SK-N-SH (cell line): ENCODE measurements at regions not wholly inside any gene's neighbourhood (a gene's known extent, or its start where the extent isn't known, plus 50 kb on each side); places are given as distances from the start of the nearest gene placed in this dataset.

Experiments used
- CTCF ChIA-PET: fragments of 300-600, 350-600 bp; formaldehyde crosslinking; extraction: SDS; loops from one replicate; lab custom pipeline; 2021; lab: Yijun Ruan, JAX
- POLR2A ChIA-PET: fragments of 350-600 bp; sonication (Branson Sonifier 250); formaldehyde crosslinking; extraction: SDS; loops from one replicate; lab custom pipeline; 2020; ENCODE audit warnings: antibody characterized with exemption, inconsistent platforms; lab: Yijun Ruan, JAX
- DNase-seq: peaks from one replicate; pipeline ENCODE4 v3.0.0; 2012
- H2AFZ ChIP-seq: fragments of 200-600 bp; sonication (generic); 2 replicates; pipeline ENCODE4 v1.8.1; 2016; ENCODE audit warnings: antibody characterized with exemption, mild to moderate bottlenecking, low read depth
- H3F3A ChIP-seq: fragments of 200-600 bp; sonication (generic); replicated peaks from 2 replicates; pipeline ENCODE3; 2016; ENCODE audit warnings: antibody characterized with exemption, mild to moderate bottlenecking; ENCODE audit not compliant: insufficient read depth
- H3K27ac ChIP-seq, 2 experiments: fragments of 200-500 bp in 1 of 2; fragments of 200-600 bp in 1 of 2; sonication (Bioruptor generic) in 1 of 2; sonication (generic), shearing (Covaris generic) in 1 of 2; 2 replicates each; pipeline versions ENCODE4 v1.5.1 to v1.6.1; 2014 to 2016; ENCODE audit warnings: low read depth in 2 of 2, inconsistent platforms in 1 of 2, low read length in 1 of 2, mild to moderate bottlenecking in 1 of 2, mixed read lengths in 1 of 2
- H3K27me3 ChIP-seq: fragments of 200-600 bp; sonication (generic), shearing (Covaris generic); 2 replicates; pipeline ENCODE4 v1.6.1; 2016; ENCODE audit warnings: mixed run types; ENCODE audit not compliant: insufficient read depth
- H3K36me3 ChIP-seq, 2 experiments: fragments of 200-500 bp in 1 of 2; fragments of 200-600 bp in 1 of 2; sonication (Bioruptor generic) in 1 of 2; sonication (generic) in 1 of 2; replicated peaks in 1 of 2; 2 replicates each; pipeline versions ENCODE3 to v1.5.1; 2014 to 2016; ENCODE audit warnings: low read length in 1 of 2, mild to moderate bottlenecking in 1 of 2; ENCODE audit not compliant: insufficient read depth in 2 of 2, control insufficient read depth in 1 of 2
- H3K4me1 ChIP-seq, 2 experiments: fragments of 200-500 bp in 1 of 2; fragments of 200-600 bp in 1 of 2; sonication (Bioruptor generic) in 1 of 2; sonication (generic), shearing (Covaris generic) in 1 of 2; 2 replicates each; pipeline versions ENCODE4 v1.5.1 to v1.6.1; 2014 to 2016; ENCODE audit warnings: low read depth in 1 of 2, low read length in 1 of 2, mixed run types in 1 of 2; ENCODE audit not compliant: insufficient read depth in 2 of 2, control insufficient read depth in 1 of 2
- H3K4me2 ChIP-seq: fragments of 200-600 bp; sonication (generic), shearing (Covaris generic); 2 replicates; pipeline ENCODE4 v1.6.1; 2017; ENCODE audit warnings: mixed run types
- H3K4me3 ChIP-seq, 2 experiments: fragments of 200-500 bp in 1 of 2; fragments of 200-600 bp in 1 of 2; sonication (Bioruptor generic) in 1 of 2; sonication (generic), shearing (Covaris generic) in 1 of 2; 2 replicates each; pipeline versions ENCODE4 v1.5.1 to v1.8.1; 2014 to 2016; ENCODE audit warnings: low read depth in 2 of 2, inconsistent platforms in 1 of 2, low read length in 1 of 2, mild to moderate bottlenecking in 1 of 2, mixed read lengths in 1 of 2, moderate library complexity in 1 of 2
- H3K79me2 ChIP-seq: fragments of 200-600 bp; sonication (generic); 2 replicates; pipeline ENCODE4 v1.8.1; 2017; ENCODE audit warnings: mild to moderate bottlenecking; ENCODE audit not compliant: insufficient read depth
- H3K9ac ChIP-seq: fragments of 200-600 bp; sonication (generic); 2 replicates; pipeline ENCODE4 v1.6.1; 2017; ENCODE audit warnings: mixed run types
- H3K9me2 ChIP-seq: fragments of 200-600 bp; sonication (generic); 2 replicates; pipeline ENCODE4 v1.6.1; 2017; ENCODE audit warnings: mixed run types
- H3K9me3 ChIP-seq: fragments of 200-600 bp; sonication (generic); 2 replicates; pipeline ENCODE4 v1.6.1; 2017; ENCODE audit warnings: mixed run types, mild to moderate bottlenecking, moderate library complexity
- H4K20me1 ChIP-seq: fragments of 200-600 bp; sonication (generic); 2 replicates; pipeline ENCODE4 v1.6.1; 2017; ENCODE audit warnings: mild to moderate bottlenecking, mixed run types; ENCODE audit not compliant: insufficient read depth
- EP300 ChIP-seq, 2 experiments: IDR thresholded peaks; 2 replicates each; pipeline versions ENCODE4 v1.4.0 to v1.6.1; 2012; ENCODE audit warnings: borderline replicate concordance in 1 of 2, low read depth in 1 of 2, low read length in 1 of 2
- GATA2 ChIP-seq: sonication (generic); formaldehyde crosslinking; IDR thresholded peaks from 2 replicates; pipeline ENCODE4 v1.5.0; 2020; ENCODE audit warnings: mild to moderate bottlenecking, missing genetic modification reagents
- JUND ChIP-seq: IDR thresholded peaks from 2 replicates; pipeline ENCODE4 v1.4.0; 2012
- NRF1 ChIP-seq: IDR thresholded peaks from 2 replicates; pipeline ENCODE4 v1.6.1; 2012; ENCODE audit warnings: low read depth, mild to moderate bottlenecking, low read length
- RFX5 ChIP-seq: IDR thresholded peaks from 2 replicates; pipeline ENCODE4 v1.6.1; 2012; ENCODE audit warnings: mild to moderate bottlenecking, improper control_type of control experiment, low read length
- RXRA ChIP-seq: IDR thresholded peaks from 2 replicates; pipeline ENCODE4 v1.4.0; 2012; ENCODE audit warnings: low read depth, mild to moderate bottlenecking, borderline replicate concordance
- SIN3A ChIP-seq: IDR thresholded peaks from 2 replicates; pipeline ENCODE4 v1.6.1; 2012; ENCODE audit warnings: low read depth, mild to moderate bottlenecking, low read length, moderate library complexity, borderline replicate concordance
- TEAD4 ChIP-seq: IDR thresholded peaks from 2 replicates; pipeline ENCODE4 v1.4.0; 2012; ENCODE audit warnings: mild to moderate bottlenecking, borderline replicate concordance; ENCODE audit not compliant: insufficient read depth
- YY1 ChIP-seq: IDR thresholded peaks from 2 replicates; pipeline ENCODE4 v1.4.0; 2012; ENCODE audit warnings: low read depth, mild to moderate bottlenecking
- WGBS: methylation state at CpG from one replicate; pipeline ENCODE4 v1.1.6; 2017; ENCODE audit warnings: low lambda C conversion rate; 5-methylcytosine and 5-hydroxymethylcytosine counted together
- TF ChIP-seq, protein P1 (sequence below): fragments of 150-350 bp; IDR thresholded peaks from 2 replicates; pipeline ENCODE4 v1.6.1; 2016; ENCODE audit warnings: mild to moderate bottlenecking, low read depth, low read length
- TF ChIP-seq, protein P2 (sequence below): IDR thresholded peaks from 2 replicates; pipeline ENCODE4 v1.6.1; 2012; ENCODE audit warnings: mild to moderate bottlenecking, low read depth, low read length, moderate library complexity

GRCh38 chr20:55755411-55755810 lies 249.9 kb downstream of the CBLN4 start:
- H3K79me2 ChIP-seq: no peaks in the 10 kb centered on the region
- WGBS: 30% methylated on average over 5 of the region's 5 CpGs
- DNase-seq: no peak
- H3F3A ChIP-seq: no peaks in the 10 kb centered on the region
- H3K4me3 ChIP-seq: no peak overlapping the region
- H3K27ac ChIP-seq: no peak overlapping the region
- no peaks in the 10 kb centered on the region for H3K9me3 ChIP-seq
- no peaks in the 10 kb centered on the region for H3K27me3 ChIP-seq
- CTCF ChIA-PET: no interaction called here
- no peaks in the 10 kb centered on the region for H4K20me1 ChIP-seq
- no peaks in the 10 kb centered on the region for H3K36me3 ChIP-seq
- H3K9me2 ChIP-seq: no peaks in the 10 kb centered on the region
- H3K9ac ChIP-seq: no peak overlapping the region
- TF ChIP-seq RFX5: no peak
- TF ChIP-seq EP300 (IDR thresholded peaks at IDR 0.05; ENCODE audit: borderline replicate concordance in 1 of 2, low read depth in 1 of 2, low read length in 1 of 2): no peak
- TF ChIP-seq SIN3A: no peak
- TF ChIP-seq, protein P1, sequence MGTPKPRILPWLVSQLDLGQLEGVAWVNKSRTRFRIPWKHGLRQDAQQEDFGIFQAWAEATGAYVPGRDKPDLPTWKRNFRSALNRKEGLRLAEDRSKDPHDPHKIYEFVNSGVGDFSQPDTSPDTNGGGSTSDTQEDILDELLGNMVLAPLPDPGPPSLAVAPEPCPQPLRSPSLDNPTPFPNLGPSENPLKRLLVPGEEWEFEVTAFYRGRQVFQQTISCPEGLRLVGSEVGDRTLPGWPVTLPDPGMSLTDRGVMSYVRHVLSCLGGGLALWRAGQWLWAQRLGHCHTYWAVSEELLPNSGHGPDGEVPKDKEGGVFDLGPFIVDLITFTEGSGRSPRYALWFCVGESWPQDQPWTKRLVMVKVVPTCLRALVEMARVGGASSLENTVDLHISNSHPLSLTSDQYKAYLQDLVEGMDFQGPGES: no peak
- no peak for TF ChIP-seq YY1
- no peak for TF ChIP-seq RXRA
- TF ChIP-seq TEAD4: no peak
- no peak for TF ChIP-seq NRF1
- no peak overlapping the region for H2AFZ ChIP-seq
- no peak overlapping the region for H3K4me2 ChIP-seq
- no peaks in the 10 kb centered on the region for H3K4me1 ChIP-seq
- POLR2A ChIA-PET: no interaction called here

GRCh38 chr20:55746723-55747122 lies 258.6 kb downstream of the CBLN4 start:
- no peak for DNase-seq
- Histone ChIP-seq H3K79me2 (no peaks in the 10 kb centered on the region), H3K9me3 (no peaks in the 10 kb centered on the region), H3F3A (no peaks in the 10 kb centered on the region), H3K9ac (no peak overlapping the region), H4K20me1 (no peaks in the 10 kb centered on the region), H3K4me1 (no peaks in the 10 kb centered on the region), H3K9me2 (no peaks in the 10 kb centered on the region), H3K4me2 (no peak overlapping the region), H3K27ac (no peak overlapping the region), H3K36me3 (no peaks in the 10 kb centered on the region), H3K27me3 (no peaks in the 10 kb centered on the region), H2AFZ (no peak overlapping the region), H3K4me3 (no peak overlapping the region)
- WGBS: 40% methylated on average over 1 of the region's 1 CpG
- ChIA-PET POLR2A (no interaction called here), CTCF (no interaction called here)
- TF ChIP-seq JUND: no peak
- TF ChIP-seq, protein P1: no peak
- TF ChIP-seq, protein P2, sequence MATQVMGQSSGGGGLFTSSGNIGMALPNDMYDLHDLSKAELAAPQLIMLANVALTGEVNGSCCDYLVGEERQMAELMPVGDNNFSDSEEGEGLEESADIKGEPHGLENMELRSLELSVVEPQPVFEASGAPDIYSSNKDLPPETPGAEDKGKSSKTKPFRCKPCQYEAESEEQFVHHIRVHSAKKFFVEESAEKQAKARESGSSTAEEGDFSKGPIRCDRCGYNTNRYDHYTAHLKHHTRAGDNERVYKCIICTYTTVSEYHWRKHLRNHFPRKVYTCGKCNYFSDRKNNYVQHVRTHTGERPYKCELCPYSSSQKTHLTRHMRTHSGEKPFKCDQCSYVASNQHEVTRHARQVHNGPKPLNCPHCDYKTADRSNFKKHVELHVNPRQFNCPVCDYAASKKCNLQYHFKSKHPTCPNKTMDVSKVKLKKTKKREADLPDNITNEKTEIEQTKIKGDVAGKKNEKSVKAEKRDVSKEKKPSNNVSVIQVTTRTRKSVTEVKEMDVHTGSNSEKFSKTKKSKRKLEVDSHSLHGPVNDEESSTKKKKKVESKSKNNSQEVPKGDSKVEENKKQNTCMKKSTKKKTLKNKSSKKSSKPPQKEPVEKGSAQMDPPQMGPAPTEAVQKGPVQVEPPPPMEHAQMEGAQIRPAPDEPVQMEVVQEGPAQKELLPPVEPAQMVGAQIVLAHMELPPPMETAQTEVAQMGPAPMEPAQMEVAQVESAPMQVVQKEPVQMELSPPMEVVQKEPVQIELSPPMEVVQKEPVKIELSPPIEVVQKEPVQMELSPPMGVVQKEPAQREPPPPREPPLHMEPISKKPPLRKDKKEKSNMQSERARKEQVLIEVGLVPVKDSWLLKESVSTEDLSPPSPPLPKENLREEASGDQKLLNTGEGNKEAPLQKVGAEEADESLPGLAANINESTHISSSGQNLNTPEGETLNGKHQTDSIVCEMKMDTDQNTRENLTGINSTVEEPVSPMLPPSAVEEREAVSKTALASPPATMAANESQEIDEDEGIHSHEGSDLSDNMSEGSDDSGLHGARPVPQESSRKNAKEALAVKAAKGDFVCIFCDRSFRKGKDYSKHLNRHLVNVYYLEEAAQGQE: no peak
- TF ChIP-seq GATA2 (CRISPR knock-in tag): no peak
